RWPE1 (cell line): ENCODE measurements at regions not wholly inside any gene's neighbourhood (a gene's known extent, or its start where the extent isn't known, plus 50 kb on each side); places are given as distances from the start of the nearest gene placed in this dataset.

Source experiments
- CTCF ChIA-PET: fragments of 350-600 bp; sonication (Branson Sonifier 250); formaldehyde crosslinking; extraction: SDS; loops from one replicate; lab custom pipeline; 2021; lab: Yijun Ruan, JAX
- POLR2A ChIA-PET: fragments of 400-600 bp; formaldehyde crosslinking; extraction: SDS; loops from one replicate; lab custom pipeline; 2020; ENCODE audit warnings: antibody characterized with exemption; ENCODE audit not compliant: low non-redundant PET; lab: Yijun Ruan, JAX
- DNase-seq: peaks from one replicate; pipeline ENCODE4 v3.0.0; 2012; ENCODE audit warnings: low spot score
- H3K27ac ChIP-seq: fragments of 450-650 bp; 2 replicates; pipeline ENCODE4 v1.5.1; 2017
- CTCF ChIP-seq: fragments of 450-650 bp; conservative IDR thresholded peaks from 2 replicates; pipeline ENCODE4 v1.5.1; 2017; ENCODE audit warnings: low read depth, mild to moderate bottlenecking

- DNase-seq = no peak
- no peak overlapping the region for H3K27ac ChIP-seq
- ChIA-PET CTCF (interaction anchor here (0.5 kb wide), 1 partner anchor 97 kb away, joined by 3 read pairs; no protein-coding TSS in a partner anchor), POLR2A (no interaction called here)
- no peak for TF ChIP-seq CTCF
These were observed 827.9 kb downstream of the PCDH7 start for GRCh38 chr4:31548021-31548420.

DNA sequence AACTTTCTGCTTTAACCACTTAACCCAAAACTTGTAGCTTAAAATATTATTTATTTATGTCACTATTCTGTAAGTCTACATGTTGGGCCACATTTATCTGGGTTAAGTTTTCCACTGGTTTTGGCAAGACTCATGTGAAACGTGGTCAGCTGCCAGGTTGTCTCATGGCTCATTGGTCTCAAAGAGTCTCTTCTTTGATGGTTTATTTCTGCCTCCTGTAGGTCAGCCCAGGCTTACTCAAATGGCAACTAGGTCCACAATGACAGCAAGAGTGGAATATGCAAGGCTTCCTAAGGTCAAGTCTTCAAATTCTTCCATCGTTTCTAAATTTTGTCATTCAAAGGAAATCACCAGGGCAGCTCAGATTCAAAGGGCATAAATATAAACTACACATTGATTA is 828.7 kb downstream of the PCDH7 start:
- POLR2A ChIA-PET = no interaction called here
- no peak overlapping the region for H3K27ac ChIP-seq
- DNase-seq = no peak
- CTCF ChIA-PET = no interaction called here
- no peak for TF ChIP-seq CTCF

DNA sequence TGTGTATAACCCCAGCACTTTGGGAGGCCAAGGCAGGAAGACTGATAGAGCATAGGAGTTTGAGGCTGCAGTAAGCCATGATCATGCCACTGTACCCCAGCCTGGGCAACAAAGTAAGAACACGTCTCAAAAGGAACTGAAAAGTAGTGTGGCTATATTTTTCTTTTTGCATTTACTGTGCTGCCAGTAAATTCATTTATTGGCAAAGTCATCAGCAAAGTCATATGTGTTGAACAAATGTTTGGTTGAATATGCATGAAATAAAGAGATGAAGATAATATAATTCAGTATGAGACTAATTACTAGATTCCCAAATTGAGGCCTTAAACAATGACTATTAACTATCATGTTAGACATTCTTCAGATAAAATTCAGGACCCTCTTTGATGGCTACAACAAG is 829.1 kb downstream of the PCDH7 start:
- POLR2A ChIA-PET = no interaction called here
- DNase-seq = no peak
- no peak overlapping the region for H3K27ac ChIP-seq
- CTCF ChIA-PET = no interaction called here
- TF ChIP-seq CTCF = no peak

DNA sequence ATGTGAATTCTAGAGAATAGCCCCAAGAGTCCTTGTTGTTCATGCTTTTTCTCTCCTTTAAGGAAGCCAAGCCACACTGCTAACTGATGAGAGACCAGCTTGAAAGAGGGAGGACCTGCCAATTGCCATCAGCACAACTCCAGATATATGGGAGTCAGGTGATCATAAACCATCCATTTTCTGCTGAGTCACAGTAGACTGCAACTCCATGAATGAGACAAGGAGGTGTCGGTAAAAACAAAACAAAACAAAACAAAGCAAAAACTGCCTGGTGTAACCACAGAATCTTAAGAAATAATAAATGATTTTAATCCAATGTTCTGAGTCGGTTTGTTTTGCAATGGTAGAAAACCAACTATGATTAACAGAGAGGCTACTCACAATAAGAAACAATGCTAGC is 837.3 kb downstream of the PCDH7 start:
- POLR2A ChIA-PET = no interaction called here
- DNase-seq = no peak
- CTCF ChIA-PET = no interaction called here
- no peak overlapping the region for H3K27ac ChIP-seq
- TF ChIP-seq CTCF = no peak

- TF ChIP-seq CTCF = no peak
- DNase-seq = no peak
- ChIA-PET CTCF (no interaction called here), POLR2A (no interaction called here)
- no peak overlapping the region for H3K27ac ChIP-seq
These were observed 853.4 kb downstream of the PCDH7 start for GRCh38 chr4:31573554-31573953.

- no peak for TF ChIP-seq CTCF
- H3K27ac ChIP-seq = no peak overlapping the region
- DNase-seq = no peak
- POLR2A ChIA-PET = no interaction called here
- CTCF ChIA-PET = no interaction called here
These were observed 855.3 kb downstream of the PCDH7 start for GRCh38 chr4:31575504-31575903.

- H3K27ac ChIP-seq = no peak overlapping the region
- ChIA-PET CTCF (interaction anchor here (0.5 kb wide), 1 partner anchor 16 kb away, joined by 3 read pairs; no protein-coding TSS in a partner anchor), POLR2A (no interaction called here)
- no peak for DNase-seq
- TF ChIP-seq CTCF = no peak
These were observed 860.7 kb downstream of the PCDH7 start for GRCh38 chr4:31580843-31581242.
